Posterior vena cava (tissue), 2 donors: ENCODE measurements at regions not wholly inside any gene's neighbourhood (a gene's known extent, or its start where the extent isn't known, plus 50 kb on each side); places are given as distances from the start of the nearest gene placed in this dataset.
"Not testable (repeated sequence)": the region's sequence is repeated elsewhere in the genome, so short reads cannot be mapped to it uniquely, and the experiment has no call there.

Source experiments
- DNase-seq: peaks from one replicate; pipeline ENCODE4 v3.0.0-alpha.2; 2020; ENCODE audit warnings: low spot score
- intact Hi-C, 2 donors: fragments of 100-400 bp; cut with DNase I; formaldehyde crosslinking; loops; one replicate each; pipeline versions ENCODE4 v1.14.1 to v1.14.2; 2022 to 2023
- donor health status: DM: yes; HTN: yes; CAD: no.
- donor health status: DM: yes; HTN: yes; CAD: no.

DNA sequence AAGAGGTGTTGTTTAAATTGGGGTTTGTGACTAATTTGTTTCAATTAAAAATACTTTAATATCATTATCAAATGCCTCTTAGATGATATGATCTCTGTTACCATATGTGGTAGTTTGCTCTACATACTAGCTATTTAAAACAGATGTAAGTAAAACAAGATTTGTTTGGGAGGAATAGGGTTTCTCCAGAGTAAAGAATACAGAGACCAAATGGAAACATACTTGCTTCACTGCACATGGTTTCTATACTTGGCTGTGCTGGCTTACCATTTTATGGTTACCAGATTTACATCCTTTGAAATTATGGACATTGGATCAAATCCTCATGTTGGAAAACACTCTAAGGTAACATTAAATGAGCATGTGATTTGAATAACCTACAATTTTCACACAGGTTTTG is 588.3 kb downstream of the CD109 start:
- intact Hi-C loops, result no loop called here
- DNase-seq, result no peak

DNA sequence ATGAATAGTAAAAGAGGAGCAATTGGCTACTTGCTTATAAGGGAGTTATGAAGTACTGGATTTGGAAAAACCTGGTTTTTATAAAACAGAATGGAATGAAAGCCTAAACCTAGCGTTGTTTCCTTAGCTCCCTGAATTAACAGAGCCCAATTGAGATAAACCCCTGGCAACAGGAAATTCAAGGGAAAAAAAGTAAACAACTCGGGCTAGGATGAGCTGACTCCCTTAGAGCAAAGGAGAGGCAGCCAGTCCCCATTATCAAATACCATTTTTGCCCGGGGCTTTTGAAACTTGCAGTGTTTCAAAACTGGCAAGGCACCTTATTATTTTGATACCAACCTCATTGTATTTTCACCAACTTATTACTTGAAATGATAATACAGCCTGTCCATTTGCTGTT is 587.5 kb downstream of the CD109 start:
- intact Hi-C loops, result no loop called here
- no peak for DNase-seq

DNA sequence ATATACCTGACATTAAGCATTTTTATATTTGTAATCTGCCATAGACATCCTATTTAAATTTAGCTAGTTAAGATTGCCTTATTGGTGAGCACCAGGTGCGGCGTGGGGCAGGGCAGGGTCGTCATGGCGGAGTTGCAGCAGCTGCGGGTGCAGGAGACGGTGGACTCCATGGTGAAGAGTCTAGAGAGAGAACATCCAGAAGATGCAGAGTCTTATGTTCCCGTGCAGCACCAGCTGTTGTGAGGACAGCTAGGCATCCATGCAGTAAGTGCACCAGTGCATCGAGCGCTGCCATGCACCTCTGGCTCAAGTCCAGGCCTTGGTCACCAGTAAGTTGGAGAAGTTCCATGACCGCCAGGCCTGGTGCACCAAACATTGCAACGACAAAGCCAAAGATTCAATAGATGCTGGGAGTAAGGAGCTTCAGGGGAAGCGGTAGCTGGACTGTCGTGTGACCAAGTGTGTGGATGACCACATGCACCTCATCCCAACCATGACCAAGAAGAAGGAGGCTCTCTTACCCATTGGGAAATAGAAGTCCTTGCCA is 586.2 kb downstream of the CD109 start:
- intact Hi-C loops, result no loop called here
- no peak for DNase-seq

DNA sequence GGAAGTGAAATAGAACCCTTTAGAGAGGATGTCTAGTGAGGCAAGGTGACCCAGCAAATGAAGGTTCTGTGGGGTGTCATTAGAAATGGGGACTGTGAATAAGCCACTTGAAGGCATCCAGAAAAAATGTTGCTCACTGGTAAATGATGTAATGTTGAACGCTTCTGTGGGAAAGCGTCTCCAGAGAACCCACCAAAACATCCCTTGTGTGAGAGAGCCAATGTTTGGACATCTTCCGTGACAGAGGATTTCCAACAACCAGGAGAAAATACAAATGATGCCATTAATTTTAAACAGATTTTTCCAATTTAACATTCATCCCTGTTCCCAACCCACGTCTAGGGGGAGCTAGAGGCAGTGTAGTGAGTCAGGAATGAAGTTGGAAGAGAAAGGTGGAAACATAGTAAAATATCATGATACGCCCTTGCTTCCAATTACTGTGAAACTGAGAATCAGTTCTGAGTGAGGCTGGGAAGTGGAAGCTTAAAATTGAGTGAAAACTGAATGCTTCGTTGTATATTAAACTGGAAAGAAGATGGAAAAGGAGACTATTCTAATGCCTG is 584.2 kb downstream of the CD109 start:
- intact Hi-C loops, result no loop called here
- no peak for DNase-seq

DNA sequence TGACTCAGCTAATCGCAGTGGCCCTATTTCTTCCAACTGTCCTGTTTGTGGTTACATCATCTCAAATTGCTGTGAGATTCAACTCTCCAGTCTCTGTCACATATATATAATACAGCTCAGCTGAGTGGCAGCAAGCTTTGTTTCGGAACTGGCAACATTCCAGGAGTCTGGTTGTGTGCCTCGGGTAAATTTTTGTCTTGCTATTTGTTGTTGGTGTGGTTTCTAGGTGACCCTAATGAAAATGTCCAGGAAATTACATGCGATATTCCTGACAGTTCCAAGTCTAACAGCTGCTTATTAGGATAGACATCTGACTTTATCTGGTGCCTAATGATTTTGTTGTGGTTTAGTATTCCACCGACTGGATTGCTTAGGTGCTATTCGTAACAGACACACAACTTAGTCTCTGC is 581.8 kb downstream of the CD109 start:
- intact Hi-C loops, result no loop called here
- no peak for DNase-seq

DNA sequence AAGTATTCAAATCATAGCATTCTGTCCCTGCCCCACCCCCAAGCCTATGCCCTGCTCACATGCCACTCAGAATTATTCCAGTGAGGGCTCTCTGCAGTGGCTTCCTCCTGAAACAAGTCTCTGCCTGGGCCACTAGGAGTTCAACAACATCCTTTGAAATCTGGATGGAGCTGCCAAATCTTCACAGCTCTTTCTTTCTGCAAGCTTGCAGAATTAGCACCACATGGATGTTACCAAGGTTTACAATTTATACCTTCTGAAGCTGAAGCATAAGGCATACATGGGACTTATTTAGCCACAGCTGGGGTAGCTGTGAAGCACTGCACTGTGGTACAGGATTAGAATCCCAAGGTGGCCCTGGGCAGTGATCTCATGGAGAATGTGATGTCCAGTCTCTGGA is 577.5 kb downstream of the CD109 start:
- DNase-seq, result no peak
- intact Hi-C loops, result no loop called here

DNA sequence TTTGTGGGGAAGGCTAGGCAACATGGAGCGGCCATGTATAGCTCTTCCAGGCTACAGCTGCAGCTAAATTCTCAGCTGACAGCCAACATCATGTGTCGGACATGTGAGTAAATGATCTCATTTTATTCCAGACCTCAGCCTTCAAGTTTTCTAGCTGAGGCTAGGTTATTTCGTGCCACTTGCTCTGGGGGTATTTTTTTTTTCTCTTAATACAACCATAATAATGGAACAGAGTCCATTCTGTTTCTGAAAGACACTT is 573.5 kb downstream of the CD109 start:
- DNase-seq, result no peak
- intact Hi-C loops, result no loop called here

DNA sequence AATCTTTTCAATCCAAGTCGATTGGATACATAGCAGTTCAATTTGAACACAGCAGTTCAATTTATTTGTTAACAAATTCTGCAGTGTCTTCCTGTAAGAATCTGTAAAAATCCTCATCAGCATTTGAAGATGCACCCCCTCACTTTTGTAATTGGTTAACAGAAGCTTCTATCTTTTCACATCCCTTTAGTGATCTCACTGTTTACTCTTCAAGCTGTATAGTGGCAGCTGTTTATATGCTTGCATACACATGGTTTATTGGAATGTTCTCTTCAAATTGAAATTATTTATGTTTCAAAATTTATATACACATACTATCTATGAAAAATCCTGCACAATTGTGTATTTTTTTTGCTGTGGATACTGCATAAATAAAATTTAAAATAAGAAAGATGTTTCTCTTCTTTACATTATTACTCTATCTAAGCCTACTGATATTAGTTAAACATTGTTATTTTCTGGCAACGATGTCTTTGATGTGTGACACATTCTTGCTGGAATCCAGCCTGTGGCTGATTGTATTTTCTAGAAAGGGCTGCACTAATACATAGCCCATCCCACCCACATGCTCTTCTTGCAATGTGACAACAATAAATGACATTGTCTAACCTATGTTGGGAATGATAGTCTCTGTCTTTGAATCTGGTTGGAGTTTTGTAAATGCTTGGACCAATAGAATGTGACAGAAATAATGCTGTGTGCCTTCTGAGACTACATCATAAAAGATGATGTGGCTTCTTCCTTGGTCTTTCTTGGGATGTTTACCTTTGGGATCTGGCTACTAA is 573.0 kb downstream of the CD109 start:
- intact Hi-C loops, result no loop called here

DNA sequence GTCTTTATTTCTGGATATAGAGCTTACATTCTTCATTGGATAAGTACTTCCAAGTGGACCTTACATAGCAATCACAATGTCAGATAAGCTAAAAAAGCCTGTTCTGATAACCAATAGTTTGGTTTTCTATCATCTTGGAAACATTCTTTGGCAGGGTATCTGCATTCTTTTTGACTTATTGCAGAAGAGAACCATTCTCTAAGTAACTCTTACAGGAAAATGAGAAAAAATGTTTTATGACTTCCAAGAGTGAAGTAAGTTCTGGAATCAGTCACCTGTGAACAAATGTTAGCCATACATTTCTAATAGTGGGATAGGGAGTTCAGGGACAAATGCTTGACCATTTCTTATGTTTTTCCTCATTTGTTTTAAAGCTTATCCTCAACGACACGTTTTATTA is 564.0 kb downstream of the CD109 start:
- intact Hi-C loops, result no loop called here
- no peak for DNase-seq

More for the DNA sequence above, 573.0 kb downstream of the CD109 start:
- DNase-seq, result no peak

DNA sequence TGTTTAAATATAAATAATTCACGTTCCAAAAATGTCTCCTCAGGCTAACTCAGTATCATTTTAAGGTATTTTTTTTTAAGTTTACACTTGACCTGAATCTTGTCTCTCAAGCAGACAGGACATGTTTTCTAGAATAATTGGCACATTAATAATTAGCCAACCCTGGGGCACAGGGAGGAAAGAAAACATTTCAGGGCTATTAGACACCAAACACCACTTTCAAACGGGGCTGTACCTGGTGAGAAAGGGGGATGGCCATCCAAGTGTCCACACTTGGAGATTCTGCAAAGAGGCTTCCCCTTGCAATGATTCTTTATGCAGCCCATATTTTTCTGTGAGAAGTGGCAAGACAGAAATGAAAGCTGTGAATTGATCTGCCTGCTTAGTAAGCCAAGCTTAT is 560.8 kb downstream of the CD109 start:
- intact Hi-C loops, result no loop called here
- DNase-seq, result no peak

DNA sequence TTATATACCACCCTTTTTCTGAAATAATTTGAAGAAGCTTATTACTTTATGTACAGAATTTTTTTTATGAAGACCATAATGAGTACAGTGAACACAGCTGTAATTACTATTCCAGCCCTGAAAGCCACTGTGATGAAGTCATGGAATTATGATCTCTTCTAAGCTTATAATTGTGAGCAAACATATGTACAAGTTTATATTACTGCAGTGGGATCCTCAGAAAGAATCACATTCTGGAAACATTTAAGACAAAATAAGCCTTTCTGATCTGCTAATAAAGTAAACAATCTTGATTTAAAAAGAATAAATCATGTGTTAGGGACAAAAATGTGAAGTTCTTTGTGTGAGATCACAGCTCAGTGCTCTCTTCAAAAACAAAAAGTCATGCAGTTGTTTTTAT is 560.4 kb downstream of the CD109 start:
- DNase-seq, result no peak
- intact Hi-C loops, result no loop called here

DNA sequence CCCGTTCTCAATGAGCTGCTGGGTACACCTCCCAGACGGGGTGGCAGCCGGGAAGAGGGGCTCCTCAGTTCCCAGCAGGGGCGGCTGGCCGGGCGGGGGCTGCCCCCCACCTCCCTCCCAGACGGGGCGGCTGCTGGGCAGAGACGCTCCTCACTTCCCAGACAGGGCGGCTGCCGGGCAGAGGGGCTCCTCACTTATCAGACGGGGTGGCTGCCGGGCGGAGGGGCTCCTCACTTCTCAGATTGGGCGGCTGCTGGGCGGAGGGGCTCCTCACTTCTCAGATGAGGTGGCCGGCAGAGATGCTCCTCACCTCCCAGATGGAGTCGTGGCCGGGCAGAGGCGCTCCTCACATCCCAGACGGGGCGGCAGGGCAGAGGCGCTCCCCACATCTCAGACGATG is 559.0 kb downstream of the CD109 start:
- peak; percentile 80 for DNase-seq
- intact Hi-C loops, result not testable (repeated sequence)

DNA sequence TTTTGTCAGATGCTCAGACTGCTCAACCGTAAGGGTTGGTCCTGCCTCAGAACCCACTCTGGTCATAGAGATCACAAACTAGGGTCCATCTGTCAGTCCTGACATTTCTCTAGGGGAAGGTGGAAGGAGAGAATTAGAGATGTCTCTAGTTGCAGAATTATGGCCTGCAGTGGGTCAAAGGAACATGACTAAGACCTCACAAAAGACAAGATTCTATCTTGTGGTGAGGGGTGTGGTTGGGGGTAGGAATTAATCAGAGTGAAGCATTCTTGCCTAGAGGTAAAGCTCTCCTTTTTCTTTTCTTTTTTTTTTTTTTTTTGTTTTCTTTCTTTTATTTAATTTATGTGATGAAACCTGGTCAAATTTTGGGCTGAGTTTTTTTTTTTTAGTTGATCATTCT is 558.1 kb downstream of the CD109 start:
- DNase-seq, intact Hi-C loops: not testable (repeated sequence)

DNA sequence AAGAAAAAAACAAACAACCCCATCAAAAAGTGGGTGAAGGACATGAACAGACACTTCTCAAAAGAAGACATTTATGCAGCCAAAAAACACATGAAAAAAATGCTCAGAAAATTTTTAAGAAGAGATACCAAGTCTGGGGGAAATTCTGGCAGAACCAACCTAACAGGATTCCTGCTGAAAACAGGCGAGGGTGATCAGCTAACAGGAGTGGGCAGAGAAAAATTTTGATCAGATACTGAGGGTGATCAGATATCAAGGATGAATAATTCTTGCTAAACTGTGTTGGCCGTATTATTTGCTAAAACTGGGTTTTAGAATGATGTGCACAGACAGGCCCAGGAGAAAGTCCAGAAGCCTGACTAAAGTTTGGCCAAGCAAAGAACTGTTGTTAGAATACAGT is 557.3 kb downstream of the CD109 start:
- no peak for DNase-seq
- intact Hi-C loops, result no loop called here

DNA sequence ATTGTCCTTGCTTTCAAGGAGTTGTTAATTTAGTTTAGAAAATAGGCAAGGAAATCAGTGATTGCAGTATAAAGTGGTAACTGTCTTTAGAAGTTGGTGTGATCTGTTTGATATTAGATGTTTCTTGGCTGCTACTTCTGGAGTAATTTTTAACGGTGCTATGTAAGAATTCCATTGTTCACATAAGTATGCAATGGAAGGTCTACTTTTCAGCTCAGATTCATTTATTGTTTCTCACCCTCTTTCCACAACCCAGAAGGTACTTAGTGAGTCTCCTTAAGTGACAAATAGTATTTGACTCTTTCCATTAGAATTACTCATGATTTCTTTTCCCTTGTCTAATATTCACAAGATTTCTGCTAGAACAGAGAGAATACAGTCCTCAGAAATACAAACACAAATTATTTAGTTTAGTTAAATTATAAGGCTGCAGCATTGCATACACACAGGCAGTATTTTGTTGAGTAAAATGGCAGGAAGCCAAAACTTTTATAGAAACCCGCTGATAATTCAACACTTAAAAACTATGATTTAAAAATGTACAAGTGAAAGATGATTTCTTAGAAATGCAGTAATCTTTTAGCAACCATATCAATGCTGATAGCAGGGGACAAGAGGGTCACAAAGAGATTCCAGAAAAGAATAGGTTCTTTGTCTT is 554.3 kb downstream of the CD109 start:
- DNase-seq, result no peak
- intact Hi-C loops, result no loop called here

DNA sequence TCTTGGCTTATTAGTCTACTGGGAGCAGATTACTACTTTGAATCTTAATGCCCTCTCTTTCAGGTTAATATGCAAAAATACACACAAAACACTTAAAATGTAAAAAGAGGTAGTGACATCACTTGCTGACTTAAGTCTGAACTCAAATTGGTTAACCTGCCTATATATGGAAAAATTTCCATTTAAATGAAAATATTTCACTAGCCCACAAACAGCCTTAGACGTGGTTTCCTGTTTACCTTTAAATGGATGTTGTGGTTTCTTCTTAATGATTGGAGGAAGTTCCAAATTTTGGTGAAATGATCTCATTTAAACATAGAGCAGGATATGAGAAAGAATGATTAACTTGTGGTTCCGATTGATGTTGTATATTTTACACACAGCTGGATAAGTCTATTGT is 553.7 kb downstream of the CD109 start:
- no peak for DNase-seq
- intact Hi-C loops, result no loop called here

DNA sequence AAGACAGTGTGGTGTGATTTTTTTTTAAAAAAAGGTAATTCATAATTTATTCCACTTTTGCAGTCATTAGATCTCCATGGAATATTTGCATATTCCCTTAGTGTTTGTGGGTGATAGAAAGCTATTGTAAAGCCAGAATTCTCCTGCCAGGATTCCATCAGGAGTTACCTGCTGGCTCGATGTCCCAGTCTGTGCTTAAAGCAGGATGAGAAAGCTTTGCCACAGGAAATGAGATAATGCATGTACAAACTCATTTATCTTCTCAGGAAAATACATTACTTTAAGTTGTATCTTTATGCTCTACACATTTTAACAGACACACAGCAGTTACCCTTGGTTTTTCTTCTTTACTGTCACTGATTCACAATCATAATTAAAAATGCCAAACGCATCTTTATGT is 553.0 kb downstream of the CD109 start:
- intact Hi-C loops, result no loop called here
- no peak for DNase-seq

DNA sequence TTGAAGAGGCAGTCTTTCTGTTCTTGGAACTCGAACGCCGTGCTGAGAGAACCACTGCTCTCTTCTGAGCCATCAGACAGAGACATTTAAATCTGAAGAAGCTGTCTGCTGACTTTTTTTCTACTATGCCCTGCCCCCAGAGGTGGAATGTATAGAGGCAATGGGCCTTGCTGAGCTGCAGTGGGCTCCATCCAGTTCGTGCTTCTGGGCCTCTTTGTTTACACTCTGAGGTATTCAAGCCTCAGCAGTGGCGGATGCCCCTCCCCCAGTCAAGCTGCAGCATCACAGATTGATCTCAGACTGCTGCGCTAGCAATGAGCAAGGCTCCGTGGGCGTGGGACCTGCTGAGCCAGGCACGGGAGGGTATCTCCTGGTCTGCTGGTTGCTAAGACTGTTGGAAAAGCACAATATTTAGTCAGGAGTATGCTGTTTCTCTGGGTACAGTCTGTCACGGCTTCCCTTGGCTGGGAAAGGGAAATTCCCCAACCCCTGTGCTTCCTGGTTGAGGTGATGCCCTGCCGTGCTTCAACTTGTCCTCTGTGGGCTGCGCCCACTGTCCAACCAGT is 526.8 kb downstream of the CD109 start:
- DNase-seq, result no peak
- intact Hi-C loops, result no loop called here

DNA sequence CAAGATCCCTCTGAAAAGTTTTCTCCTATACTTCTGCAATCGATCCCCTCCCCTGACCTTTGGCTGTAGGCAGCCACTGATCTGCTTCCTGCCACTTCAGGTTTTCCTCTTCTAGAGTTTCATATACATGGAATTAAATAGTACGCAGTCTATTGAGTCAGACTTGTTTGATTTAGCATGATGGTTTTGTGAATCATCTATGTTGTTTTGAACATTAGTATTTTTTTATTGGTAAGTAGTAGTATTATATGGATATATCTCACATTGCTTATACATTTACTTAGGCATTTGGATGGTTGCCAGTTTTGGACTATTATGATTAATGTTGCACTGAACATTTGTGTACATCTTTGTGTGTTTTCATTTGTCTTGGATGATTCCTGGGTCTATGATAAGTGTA is 518.0 kb downstream of the CD109 start:
- intact Hi-C loops, result no loop called here
- DNase-seq, result no peak

DNA sequence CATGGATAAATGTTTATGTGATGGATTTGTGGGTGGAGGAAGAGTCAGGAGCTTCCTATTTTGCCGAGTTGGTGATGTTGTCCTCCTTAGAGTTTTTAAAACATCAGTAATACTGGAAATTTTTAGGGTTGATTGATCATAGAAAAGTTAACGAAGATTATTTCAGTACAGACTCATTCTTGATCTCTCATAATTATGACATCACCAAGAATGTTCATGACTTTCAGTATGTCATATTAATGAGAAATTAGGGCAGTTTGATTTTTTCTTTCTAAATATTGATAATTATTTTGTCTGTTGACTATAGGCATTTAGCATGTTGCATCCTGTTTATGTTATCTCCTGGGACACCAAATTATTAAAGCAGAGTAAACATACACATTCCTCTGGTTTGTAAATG is 512.2 kb downstream of the CD109 start:
- intact Hi-C loops, result no loop called here
- no peak for DNase-seq
